UCSD-AML1 (cell line): ENCODE measurements at regions not wholly inside any gene's neighbourhood (a gene's known extent, or its start where the extent isn't known, plus 50 kb on each side); places are given as distances from the start of the nearest gene placed in this dataset.

Source experiments
- DNase-seq: peaks from one replicate; lab custom pipeline; 2025; ENCODE audit not compliant: unreplicated experiment; lab: John Stamatoyannopoulos, UW

GRCh38 chr7:46344533-46344932 lies 423.5 kb upstream of the IGFBP3 start:
- DNase-seq, result no peak

- no peak for DNase-seq
Observed at GRCh38 chr7:46343802-46344201, 422.7 kb upstream of the IGFBP3 start.

GRCh38 chr7:46322937-46323336 lies 401.9 kb upstream of the IGFBP3 start:
- no peak for DNase-seq

GRCh38 chr7:46321556-46322205 lies 400.6 kb upstream of the IGFBP3 start:
- no peak for DNase-seq

GRCh38 chr7:46320956-46321355 lies 399.9 kb upstream of the IGFBP3 start:
- no peak for DNase-seq

- no peak for DNase-seq
Observed at GRCh38 chr7:46319841-46320240, 398.8 kb upstream of the IGFBP3 start.

- no peak for DNase-seq
Observed at GRCh38 chr7:46318276-46318675, 397.2 kb upstream of the IGFBP3 start.

GRCh38 chr7:46317256-46317655 lies 396.2 kb upstream of the IGFBP3 start:
- DNase-seq, result no peak

- no peak for DNase-seq
Observed at GRCh38 chr7:46315891-46316290, 394.8 kb upstream of the IGFBP3 start.

- DNase-seq, result no peak
Observed at GRCh38 chr7:46301677-46302076, 380.6 kb upstream of the IGFBP3 start.

GRCh38 chr7:46297515-46297914 lies 376.4 kb upstream of the IGFBP3 start:
- DNase-seq, result no peak

- DNase-seq, result no peak
Observed at GRCh38 chr7:46296526-46296925, 375.5 kb upstream of the IGFBP3 start.

GRCh38 chr7:46294381-46294780 lies 373.3 kb upstream of the IGFBP3 start:
- no peak for DNase-seq

GRCh38 chr7:46292741-46293140 lies 371.7 kb upstream of the IGFBP3 start:
- DNase-seq, result no peak

GRCh38 chr7:46291601-46292150 lies 370.6 kb upstream of the IGFBP3 start:
- DNase-seq, result no peak

- no peak for DNase-seq
Observed at GRCh38 chr7:46291050-46291438, 370.0 kb upstream of the IGFBP3 start.

GRCh38 chr7:46290374-46291049 lies 369.4 kb upstream of the IGFBP3 start:
- no peak for DNase-seq

- DNase-seq, result no peak
Observed at GRCh38 chr7:46288861-46289260, 367.8 kb upstream of the IGFBP3 start.

- DNase-seq, result no peak
Observed at GRCh38 chr7:46288010-46288409, 366.9 kb upstream of the IGFBP3 start.

- no peak for DNase-seq
Observed at GRCh38 chr7:46286957-46287356, 365.9 kb upstream of the IGFBP3 start.

- DNase-seq, result no peak
Observed at GRCh38 chr7:46286356-46286755, 365.3 kb upstream of the IGFBP3 start.

GRCh38 chr7:46285878-46286277 lies 364.8 kb upstream of the IGFBP3 start:
- no peak for DNase-seq

- DNase-seq, result no peak
Observed at GRCh38 chr7:46283852-46284251, 362.8 kb upstream of the IGFBP3 start.
